ENCODE measurements at regions not wholly inside any gene's neighbourhood (a gene's known extent, or its start where the extent isn't known, plus 50 kb on each side); places are given as distances from the start of the nearest gene placed in this dataset.
"Not testable (repeated sequence)": the region's sequence is repeated elsewhere in the genome, so short reads cannot be mapped to it uniquely, and the experiment has no call there.

DNA sequence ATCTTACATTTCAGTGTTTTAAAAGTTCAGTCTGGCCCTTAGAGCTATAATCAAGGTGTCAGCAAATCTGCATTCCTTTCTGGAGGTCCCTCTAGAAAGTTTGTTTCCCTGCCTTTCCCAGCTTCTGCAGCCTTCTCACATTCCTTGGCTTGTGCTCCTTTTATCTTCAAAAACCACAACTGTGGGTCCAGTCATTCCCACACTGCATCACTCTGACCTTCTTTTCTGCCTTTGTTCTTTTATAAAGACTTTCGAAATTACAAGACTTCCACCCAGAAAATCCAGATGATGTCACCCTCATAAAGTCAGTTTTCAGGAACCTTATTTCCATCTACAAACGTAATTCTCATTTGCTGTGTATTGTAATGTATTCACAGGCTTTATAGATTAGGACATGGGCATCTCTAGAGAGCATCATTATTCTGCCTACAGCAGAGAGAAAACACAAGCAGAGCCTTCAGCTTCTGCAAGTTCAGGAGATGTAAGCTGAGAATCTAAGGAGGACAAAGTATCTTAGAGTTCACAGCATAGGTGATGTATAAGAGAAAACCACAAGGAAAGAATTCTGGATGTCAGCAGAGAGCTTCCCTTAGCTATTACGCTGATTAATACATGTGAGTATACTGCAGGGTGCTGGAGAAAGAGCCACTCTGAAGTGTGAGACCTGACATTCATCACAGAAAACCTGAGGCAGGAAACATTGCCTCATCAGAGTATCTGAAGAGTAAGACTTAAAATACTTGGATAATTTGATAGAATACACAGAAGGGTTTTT lies 1100.2 kb downstream of the CBLN2 start:
- DNase-seq = no peak

DNA sequence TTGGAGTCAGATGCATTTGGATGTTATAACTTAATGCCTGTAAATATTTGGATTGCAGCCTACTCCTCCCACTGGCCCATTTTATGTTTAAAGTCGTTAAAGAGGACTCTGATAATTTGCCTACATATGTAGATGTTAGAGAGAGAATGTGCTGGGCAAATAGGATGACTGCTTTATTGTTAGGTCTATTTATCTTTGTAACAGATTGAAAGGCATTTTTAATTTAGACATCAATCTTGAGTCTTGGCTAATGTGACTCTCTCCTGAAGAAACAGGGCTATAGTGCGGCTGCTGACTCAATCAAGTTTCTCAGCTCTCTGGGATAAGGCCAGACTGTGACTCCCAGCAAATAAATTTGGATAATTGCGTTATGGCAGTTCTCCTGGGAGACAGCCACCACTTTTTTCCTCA lies 1101.4 kb downstream of the CBLN2 start:
- DNase-seq = no peak

- no peak for DNase-seq
Measured at GRCh38 chr18:71441156-71441555, 1103.0 kb downstream of the CBLN2 start.

DNA sequence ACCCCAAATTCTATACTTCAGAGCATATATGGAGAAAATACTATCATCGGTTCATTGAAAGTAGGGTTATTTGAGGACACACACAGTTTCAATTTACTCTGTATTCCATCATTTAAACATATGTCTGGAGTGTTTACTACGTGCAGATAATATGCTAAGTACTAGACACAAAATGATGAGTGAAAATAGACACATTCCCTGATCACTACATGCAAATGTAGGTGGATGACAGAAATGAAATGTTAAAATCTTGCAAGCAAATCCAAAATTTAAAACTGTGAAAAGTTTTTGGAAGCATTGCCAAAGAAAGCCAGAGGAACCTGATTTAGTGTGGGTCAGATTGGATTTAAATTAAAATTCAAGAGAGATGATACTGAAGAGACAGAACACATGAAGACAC lies 1106.6 kb downstream of the CBLN2 start:
- DNase-seq = no peak

GRCh38 chr18:71433373-71433772 lies 1110.8 kb downstream of the CBLN2 start:
- DNase-seq = no peak

- DNase-seq = no peak
Measured at GRCh38 chr18:71431689-71432088, 1112.5 kb downstream of the CBLN2 start.

DNA sequence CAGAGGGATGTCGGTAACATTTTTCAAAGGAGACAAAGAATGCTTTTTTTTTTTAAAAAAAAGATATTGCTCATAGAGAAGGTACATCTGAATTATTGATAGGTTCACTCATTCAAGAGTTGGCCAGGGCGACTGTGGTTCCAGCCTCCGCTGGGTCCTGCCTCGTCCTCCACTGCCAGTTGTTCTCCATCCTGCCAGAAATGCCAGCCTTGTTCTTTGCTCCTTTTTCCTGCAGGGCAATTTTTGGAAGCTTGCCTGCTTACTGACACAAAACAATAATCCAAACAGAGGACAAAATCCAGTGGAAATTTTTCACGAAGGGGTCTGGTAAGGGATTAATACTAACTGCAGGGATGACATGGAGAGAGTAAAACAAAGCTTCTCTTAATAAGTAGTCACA lies 1113.0 kb downstream of the CBLN2 start:
- DNase-seq = no peak

GRCh38 chr18:71426441-71426840 lies 1117.7 kb downstream of the CBLN2 start:
- DNase-seq = no peak

GRCh38 chr18:71405169-71405809 lies 1116.4 kb downstream of the SOCS6 start:
- DNase-seq = no peak

- DNase-seq = no peak
Measured at GRCh38 chr18:71403501-71403900, 1114.7 kb downstream of the SOCS6 start.

GRCh38 chr18:71398531-71398930 lies 1109.7 kb downstream of the SOCS6 start:
- no peak for DNase-seq

DNA sequence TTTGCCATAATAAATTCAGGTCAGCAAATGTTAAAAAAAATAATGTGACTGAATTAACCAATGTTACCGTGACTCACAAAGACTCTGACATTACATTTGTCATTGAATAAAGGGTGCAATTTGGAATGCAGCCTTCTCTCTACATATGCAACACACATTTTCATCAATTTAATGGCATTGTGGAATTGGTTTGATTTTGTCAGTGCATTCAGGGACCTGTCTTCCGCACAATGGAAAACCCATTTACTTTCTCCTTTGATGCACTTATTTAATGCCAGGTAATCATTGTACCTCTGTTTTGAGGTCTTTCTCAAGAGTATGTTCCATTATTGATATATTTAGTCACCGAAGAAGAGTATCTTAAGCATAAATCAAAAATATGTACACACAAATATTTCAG lies 1099.3 kb downstream of the SOCS6 start:
- no peak for DNase-seq

GRCh38 chr18:71374294-71375000 lies 1085.6 kb downstream of the SOCS6 start:
- DNase-seq = no peak

DNA sequence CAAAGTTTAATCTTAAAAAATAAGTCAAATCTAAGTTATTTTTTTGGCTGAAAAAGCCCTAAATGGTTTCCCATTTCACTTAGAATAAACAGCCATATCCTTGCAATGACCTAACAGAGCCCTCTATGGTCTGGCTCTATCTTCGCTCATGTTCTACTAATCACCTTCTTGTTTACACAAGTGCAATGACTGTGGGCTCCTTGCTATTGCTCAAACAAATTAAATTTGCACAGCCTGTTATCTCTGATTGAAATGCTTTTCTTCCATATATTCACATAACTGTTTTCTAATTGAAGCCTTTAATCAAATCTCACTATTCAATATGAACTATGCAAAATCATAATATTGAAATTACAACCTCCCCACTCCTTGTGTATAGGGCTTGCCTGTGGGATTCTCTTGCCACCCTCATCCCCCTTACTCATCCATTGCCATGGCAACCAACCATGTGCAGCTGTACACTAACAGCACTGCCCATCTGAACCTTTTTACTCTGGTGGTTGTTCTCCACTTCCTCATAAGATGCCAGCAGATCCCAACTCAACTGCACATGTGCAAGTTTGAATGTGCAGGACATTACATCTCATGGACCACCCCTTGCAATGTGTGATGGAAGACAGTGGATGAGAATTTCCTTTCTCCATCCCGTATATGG lies 1083.2 kb downstream of the SOCS6 start:
- no peak for DNase-seq

DNA sequence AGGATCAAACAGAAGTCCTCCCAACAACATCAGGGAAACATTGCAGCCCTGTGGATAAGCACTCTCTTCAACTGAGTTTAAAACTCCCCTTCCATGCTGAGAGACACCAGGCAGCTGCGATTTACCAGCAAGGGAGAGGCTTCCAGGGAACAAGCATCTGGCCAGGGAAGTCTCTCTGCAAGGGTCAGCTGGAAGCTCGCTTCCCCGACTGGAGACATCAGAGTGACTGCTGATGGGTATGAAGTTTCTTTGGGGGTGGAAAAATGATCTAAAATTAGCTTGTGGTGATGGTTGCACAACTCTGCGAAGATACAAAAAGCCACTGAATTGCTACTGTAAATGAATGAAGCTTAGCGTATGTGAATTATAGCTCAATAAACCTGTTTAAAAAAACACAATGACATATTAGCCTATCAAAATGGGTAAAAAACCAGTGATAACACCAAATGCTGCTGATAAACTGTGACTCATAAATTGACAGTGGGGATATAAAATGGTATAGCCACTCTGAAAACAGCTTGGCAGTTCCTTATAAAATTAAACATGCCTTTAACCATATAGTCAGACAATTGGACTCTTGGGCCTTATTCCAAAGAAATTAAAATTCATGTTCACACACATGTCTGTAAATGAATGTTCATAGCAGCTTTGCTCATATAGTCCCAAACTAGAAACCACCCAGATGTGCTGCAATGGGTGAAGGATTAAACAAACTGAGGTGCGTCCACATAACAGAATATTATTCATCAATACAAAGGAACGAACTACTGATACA lies 1082.0 kb downstream of the SOCS6 start:
- DNase-seq = no peak

- DNase-seq = no peak
Measured at GRCh38 chr18:71370095-71370494, 1081.2 kb downstream of the SOCS6 start.

DNA sequence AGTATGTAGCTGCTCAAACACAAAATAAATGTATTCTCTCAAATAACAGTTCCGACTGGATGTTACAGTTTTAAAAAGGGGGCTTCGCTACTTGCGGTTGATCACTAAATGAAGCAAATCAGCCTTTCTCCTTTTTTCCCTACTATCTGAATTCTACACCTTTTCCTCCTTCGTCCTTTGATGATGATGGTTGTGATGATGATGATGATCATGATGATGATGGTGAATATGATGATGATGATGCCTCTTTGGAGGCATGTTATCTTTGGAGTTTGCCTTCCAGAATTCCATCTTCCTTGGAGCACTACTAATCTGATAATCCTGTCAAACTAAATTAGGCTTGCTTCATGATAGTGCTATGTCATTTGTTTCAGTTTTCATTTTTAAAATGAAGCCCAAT lies 1073.3 kb downstream of the SOCS6 start:
- DNase-seq = no peak

DNA sequence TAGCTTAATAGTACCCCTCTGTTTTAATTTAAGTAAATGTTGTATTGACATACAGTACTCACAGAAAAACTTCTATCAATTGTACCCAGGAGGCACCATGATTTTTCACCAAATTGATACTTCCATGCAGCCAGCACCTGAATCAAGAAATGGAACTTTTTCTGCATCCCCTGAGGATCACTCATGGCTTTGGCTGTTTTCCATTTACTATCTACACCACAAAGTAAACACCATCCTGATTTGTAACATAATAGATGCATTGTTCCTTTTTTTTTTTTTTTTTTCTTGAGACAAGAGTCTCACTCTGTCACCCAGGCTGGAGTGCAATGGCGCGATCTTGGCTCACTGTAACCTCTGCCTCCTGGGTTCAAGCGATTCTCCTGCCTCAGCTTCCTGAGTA lies 1066.8 kb downstream of the SOCS6 start:
- not testable (repeated sequence) for DNase-seq

- DNase-seq = no peak
Measured at GRCh38 chr18:71352618-71353017, 1063.8 kb downstream of the SOCS6 start.

GRCh38 chr18:71336576-71337210 lies 1047.8 kb downstream of the SOCS6 start:
- DNase-seq = no peak

GRCh38 chr18:71329563-71329962 lies 1040.7 kb downstream of the SOCS6 start:
- DNase-seq = no peak

DNA sequence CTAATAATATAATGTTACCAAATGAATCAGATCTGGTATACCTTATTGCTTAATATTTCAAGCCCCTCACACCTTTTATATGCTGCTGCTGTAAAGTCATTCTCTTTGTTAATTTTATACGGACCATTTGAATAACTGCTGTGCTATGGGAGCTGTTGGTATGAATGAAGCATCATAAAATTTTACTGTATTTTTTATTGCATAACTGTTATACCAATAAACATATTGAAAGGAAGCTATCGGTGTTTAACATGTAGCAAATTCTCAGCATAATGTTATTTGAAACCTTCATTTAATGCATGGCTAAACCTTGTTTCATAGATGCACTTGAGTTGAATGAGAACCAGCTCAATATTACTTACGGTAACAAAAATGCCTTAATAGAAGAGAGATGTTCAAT lies 1040.3 kb downstream of the SOCS6 start:
- DNase-seq = no peak
